BE2C (cell line): ENCODE measurements at regions not wholly inside any gene's neighbourhood (a gene's known extent, or its start where the extent isn't known, plus 50 kb on each side); places are given as distances from the start of the nearest gene placed in this dataset.

Experiments used
- DNase-seq: peaks from one replicate; pipeline ENCODE4 v3.0.0-alpha.2; 2020
- H3K27me3 ChIP-seq: fragments of 250-450 bp; sonication (Bioruptor Pico); 2 replicates; pipeline ENCODE4 v1.5.1; 2020; ENCODE audit warnings: mild to moderate bottlenecking
- H3K36me3 ChIP-seq: fragments of 250-450 bp; sonication (Bioruptor Pico); 2 replicates; pipeline ENCODE4 v1.5.1; 2020; ENCODE audit warnings: mild to moderate bottlenecking
- H3K4me1 ChIP-seq: fragments of 250-450 bp; sonication (Bioruptor Pico); 2 replicates; pipeline ENCODE4 v1.5.1; 2020
- H3K4me3 ChIP-seq: 2 replicates; pipeline ENCODE4 v1.5.1; 2011; ENCODE audit warnings: low read depth, low read length
- H3K9me3 ChIP-seq: fragments of 250-450 bp; sonication (Bioruptor Pico); 2 replicates; pipeline ENCODE4 v1.5.1; 2020
- CTCF ChIP-seq: IDR thresholded peaks from 2 replicates; pipeline ENCODE4 v1.5.1; 2012; ENCODE audit warnings: mild to moderate bottlenecking, low read depth, low read length

GRCh38 chr3:1587426-1587825 lies 494.6 kb downstream of the CNTN6 start:
- H3K27me3 ChIP-seq: no peaks in the 10 kb centered on the region
- DNase-seq: no peak
- no peak for TF ChIP-seq CTCF

DNA sequence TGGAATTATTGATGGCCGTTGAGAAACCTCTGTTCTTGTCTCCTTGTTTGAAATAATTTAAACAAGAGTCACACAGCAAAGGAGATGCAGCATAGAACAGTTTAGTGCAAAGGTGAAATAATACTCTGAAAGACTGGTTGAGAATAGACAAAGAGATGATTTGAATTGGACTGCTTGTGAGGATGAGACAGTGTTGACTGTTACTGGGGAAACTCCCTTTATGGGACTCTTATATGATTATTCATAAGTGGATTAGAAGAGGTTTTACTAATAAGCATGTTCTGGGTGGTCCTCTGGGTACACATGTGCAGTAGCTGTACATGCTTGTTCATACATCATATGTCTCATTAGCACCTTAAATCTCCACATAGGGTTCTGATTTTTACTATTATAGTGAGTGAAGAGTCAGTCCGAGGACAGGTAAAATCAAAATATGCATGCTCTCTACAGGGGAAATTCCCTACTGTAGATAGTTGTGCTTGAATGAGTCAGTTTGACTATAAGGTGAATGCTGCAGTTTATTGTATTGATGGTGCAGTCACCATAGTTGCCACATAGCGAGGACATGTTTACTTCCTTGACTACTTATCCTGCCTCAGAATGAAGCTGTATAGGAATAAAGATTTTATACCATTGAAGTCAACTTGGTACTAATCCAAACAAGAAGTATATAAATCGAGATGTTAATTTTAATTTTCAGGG lies 498.7 kb downstream of the CNTN6 start:
- Histone ChIP-seq H3K27me3 (no peaks in the 10 kb centered on the region), H3K9me3 (no peaks in the 10 kb centered on the region), H3K4me3 (no peak overlapping the region), H3K36me3 (no peaks in the 10 kb centered on the region), H3K4me1 (no peaks in the 10 kb centered on the region)
- no peak for TF ChIP-seq CTCF
- DNase-seq: no peak

More at GRCh38 chr3:1587426-1587825, 494.6 kb downstream of the CNTN6 start:
- Histone ChIP-seq H3K9me3 (no peaks in the 10 kb centered on the region), H3K36me3 (no peaks in the 10 kb centered on the region), H3K4me3 (no peak overlapping the region), H3K4me1 (no peaks in the 10 kb centered on the region)

DNA sequence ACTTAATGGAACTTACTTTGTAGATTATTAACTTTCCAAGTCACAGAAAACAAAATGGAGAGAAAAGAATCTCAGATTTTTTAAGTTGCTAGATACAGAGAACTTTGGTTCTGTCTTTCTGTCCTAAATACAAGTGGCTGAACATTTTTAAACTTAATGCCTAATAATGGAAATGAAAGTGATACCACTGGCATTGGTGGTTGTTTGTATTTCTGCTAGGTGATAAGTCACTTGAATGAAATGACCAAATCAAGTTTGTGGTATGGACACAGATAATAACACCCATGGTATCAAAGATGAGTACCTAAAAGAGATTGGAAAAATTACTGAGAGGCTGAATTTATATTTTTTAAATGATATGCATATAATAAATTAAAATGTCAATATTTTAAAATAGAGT lies 502.1 kb downstream of the CNTN6 start:
- H3K9me3 ChIP-seq: no peaks in the 10 kb centered on the region
- H3K4me1 ChIP-seq: no peaks in the 10 kb centered on the region
- H3K27me3 ChIP-seq: no peaks in the 10 kb centered on the region
- no peaks in the 10 kb centered on the region for H3K36me3 ChIP-seq
- TF ChIP-seq CTCF: no peak
- H3K4me3 ChIP-seq: no peak overlapping the region
- DNase-seq: no peak

DNA sequence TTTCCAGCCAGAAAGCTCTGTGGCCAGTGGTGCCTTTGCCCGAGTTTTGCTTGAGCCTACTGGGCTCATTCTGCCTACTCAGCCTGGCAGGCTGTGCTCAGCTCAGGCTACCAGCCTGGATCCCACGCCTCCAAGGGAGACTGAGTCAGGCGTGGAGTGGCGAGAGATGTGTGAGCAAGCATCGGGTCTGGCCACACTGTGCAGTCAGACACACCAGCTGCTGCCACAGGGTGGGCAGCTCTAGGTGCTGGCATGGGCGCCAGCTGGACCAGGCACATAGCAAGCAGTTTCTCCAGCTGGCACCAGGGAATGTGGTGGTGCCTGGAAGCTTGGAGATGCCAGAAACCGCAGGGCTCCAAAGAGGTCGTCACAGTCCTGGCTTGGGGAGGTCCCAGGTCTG lies 498.5 kb upstream of the CNTN4 start:
- Histone ChIP-seq H3K9me3 (no peaks in the 10 kb centered on the region), H3K27me3 (no peaks in the 10 kb centered on the region), H3K4me1 (no peaks in the 10 kb centered on the region), H3K4me3 (no peak overlapping the region), H3K36me3 (no peaks in the 10 kb centered on the region)
- TF ChIP-seq CTCF: no peak
- no peak for DNase-seq

- no peaks in the 10 kb centered on the region for H3K36me3 ChIP-seq
- H3K4me1 ChIP-seq: no peaks in the 10 kb centered on the region
- no peak for TF ChIP-seq CTCF
- H3K27me3 ChIP-seq: no peaks in the 10 kb centered on the region
- DNase-seq: no peak
- H3K4me3 ChIP-seq: no peak overlapping the region
- no peaks in the 10 kb centered on the region for H3K9me3 ChIP-seq
Measured at GRCh38 chr3:1600700-1601418, 497.8 kb upstream of the CNTN4 start.

GRCh38 chr3:1609416-1609815 lies 489.2 kb upstream of the CNTN4 start:
- no peaks in the 10 kb centered on the region for H3K4me1 ChIP-seq
- DNase-seq: no peak

More at GRCh38 chr3:1609416-1609815, 489.2 kb upstream of the CNTN4 start:
- H3K36me3 ChIP-seq: no peaks in the 10 kb centered on the region
- H3K4me3 ChIP-seq: no peak overlapping the region
- TF ChIP-seq CTCF: no peak
- no peaks in the 10 kb centered on the region for H3K27me3 ChIP-seq
- no peaks in the 10 kb centered on the region for H3K9me3 ChIP-seq
